Right lobe of liver (tissue), 4 donors: ENCODE measurements at regions not wholly inside any gene's neighbourhood (a gene's known extent, or its start where the extent isn't known, plus 50 kb on each side); places are given as distances from the start of the nearest gene placed in this dataset.

ENCODE experiments used
- POLR2A ChIP-seq: fragments of 450-650 bp; IDR thresholded peaks from one replicate; pipeline ENCODE4 v1.6.1; 2017; ENCODE audit warnings: antibody characterized with exemption, mild to moderate bottlenecking
- TF ChIP-seq, protein P1 (sequence below), 4 donors: fragments of 200-600 bp in 3 of 4; fragments of 450-650 bp in 1 of 4; IDR thresholded peaks; one replicate each; pipeline versions ENCODE4 v1.5.1 to v1.8.0; 2016 to 2022; ENCODE audit warnings: antibody characterized with exemption in 4 of 4, mild to moderate bottlenecking in 2 of 4
- donor health status: DM: no; HTN: no; CAD: no.
- donor health status: DM: no; HTN: no; CAD: no.
- donor health status: DM: no; HTN: yes; CAD: no.

- no peak for TF ChIP-seq POLR2A
- TF ChIP-seq, protein P1, sequence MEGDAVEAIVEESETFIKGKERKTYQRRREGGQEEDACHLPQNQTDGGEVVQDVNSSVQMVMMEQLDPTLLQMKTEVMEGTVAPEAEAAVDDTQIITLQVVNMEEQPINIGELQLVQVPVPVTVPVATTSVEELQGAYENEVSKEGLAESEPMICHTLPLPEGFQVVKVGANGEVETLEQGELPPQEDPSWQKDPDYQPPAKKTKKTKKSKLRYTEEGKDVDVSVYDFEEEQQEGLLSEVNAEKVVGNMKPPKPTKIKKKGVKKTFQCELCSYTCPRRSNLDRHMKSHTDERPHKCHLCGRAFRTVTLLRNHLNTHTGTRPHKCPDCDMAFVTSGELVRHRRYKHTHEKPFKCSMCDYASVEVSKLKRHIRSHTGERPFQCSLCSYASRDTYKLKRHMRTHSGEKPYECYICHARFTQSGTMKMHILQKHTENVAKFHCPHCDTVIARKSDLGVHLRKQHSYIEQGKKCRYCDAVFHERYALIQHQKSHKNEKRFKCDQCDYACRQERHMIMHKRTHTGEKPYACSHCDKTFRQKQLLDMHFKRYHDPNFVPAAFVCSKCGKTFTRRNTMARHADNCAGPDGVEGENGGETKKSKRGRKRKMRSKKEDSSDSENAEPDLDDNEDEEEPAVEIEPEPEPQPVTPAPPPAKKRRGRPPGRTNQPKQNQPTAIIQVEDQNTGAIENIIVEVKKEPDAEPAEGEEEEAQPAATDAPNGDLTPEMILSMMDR (IDR thresholded peaks at IDR 0.05) = no peak
Measured at GRCh38 chr6:145069966-145070365, 665.4 kb downstream of the EPM2A start.
